ENCODE measurements at regions not wholly inside any gene's neighbourhood (a gene's known extent, or its start where the extent isn't known, plus 50 kb on each side); places are given as distances from the start of the nearest gene placed in this dataset.
"Not testable (repeated sequence)": the region's sequence is repeated elsewhere in the genome, so short reads cannot be mapped to it uniquely, and the experiment has no call there.

DNA sequence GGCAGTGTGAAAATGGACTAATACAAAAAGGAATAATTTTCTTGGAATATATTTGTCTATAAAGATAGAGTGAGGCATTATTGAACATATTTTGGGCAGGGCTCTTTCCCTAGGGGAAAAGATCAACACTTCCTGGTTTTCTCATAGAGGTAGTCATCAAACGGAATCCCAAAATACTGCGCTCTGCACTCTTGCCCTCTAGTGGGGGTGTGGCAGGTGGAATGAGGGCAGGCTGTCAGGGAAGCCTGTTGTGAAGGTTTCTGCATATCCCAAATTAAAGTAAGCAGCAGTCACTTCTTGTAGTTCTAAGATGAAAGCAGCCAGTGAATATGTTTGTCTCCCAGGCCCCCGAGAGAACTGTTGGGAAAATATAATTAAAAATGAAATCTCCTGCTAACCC, 666.8 kb upstream of the TMEM132C start:
- no peak for DNase-seq
- no peak overlapping the region for H3K27ac Mint-ChIP-seq
- H3K36me3 Mint-ChIP-seq, result no peaks in the 10 kb centered on the region
- no peaks in the 10 kb centered on the region for H3K27me3 ChIP-seq (ENCODE audit: control insufficient read depth, insufficient read depth, low read length)
- no peaks in the 10 kb centered on the region for H3K4me1 ChIP-seq (ENCODE audit: control insufficient read depth, insufficient read depth, low read length)
- no peak overlapping the region for H3K4me3 ChIP-seq (ENCODE audit: low read length)
- peaks cover 2% of the 10 kb centered on the region in 2 donors for H3K9me3 Mint-ChIP-seq
- H3K4me1 Mint-ChIP-seq, result no peaks in the 10 kb centered on the region
- no peak overlapping the region for H3K27ac ChIP-seq (ENCODE audit: low read length)
- intact Hi-C loops (cut with micrococcal nuclease), result no loop called here
- ATAC-seq, result no peak
- TF ChIP-seq, protein P1, sequence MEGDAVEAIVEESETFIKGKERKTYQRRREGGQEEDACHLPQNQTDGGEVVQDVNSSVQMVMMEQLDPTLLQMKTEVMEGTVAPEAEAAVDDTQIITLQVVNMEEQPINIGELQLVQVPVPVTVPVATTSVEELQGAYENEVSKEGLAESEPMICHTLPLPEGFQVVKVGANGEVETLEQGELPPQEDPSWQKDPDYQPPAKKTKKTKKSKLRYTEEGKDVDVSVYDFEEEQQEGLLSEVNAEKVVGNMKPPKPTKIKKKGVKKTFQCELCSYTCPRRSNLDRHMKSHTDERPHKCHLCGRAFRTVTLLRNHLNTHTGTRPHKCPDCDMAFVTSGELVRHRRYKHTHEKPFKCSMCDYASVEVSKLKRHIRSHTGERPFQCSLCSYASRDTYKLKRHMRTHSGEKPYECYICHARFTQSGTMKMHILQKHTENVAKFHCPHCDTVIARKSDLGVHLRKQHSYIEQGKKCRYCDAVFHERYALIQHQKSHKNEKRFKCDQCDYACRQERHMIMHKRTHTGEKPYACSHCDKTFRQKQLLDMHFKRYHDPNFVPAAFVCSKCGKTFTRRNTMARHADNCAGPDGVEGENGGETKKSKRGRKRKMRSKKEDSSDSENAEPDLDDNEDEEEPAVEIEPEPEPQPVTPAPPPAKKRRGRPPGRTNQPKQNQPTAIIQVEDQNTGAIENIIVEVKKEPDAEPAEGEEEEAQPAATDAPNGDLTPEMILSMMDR (IDR thresholded peaks at IDR 0.05), result no peak
- no peaks in the 10 kb centered on the region for H3K36me3 ChIP-seq (ENCODE audit: control insufficient read depth, insufficient read depth, low read length)
- 80% methylated on average over 2 of the region's 3 CpGs for WGBS (ENCODE audit: insufficient coverage)
- H3K4me3 Mint-ChIP-seq, result no peak overlapping the region
- no peaks in the 10 kb centered on the region for H3K27me3 Mint-ChIP-seq (ENCODE audit: low read depth in 2 of 2)
- no peaks in the 10 kb centered on the region for H3K9me3 ChIP-seq (ENCODE audit: control insufficient read depth, insufficient read depth, low read length)

DNA sequence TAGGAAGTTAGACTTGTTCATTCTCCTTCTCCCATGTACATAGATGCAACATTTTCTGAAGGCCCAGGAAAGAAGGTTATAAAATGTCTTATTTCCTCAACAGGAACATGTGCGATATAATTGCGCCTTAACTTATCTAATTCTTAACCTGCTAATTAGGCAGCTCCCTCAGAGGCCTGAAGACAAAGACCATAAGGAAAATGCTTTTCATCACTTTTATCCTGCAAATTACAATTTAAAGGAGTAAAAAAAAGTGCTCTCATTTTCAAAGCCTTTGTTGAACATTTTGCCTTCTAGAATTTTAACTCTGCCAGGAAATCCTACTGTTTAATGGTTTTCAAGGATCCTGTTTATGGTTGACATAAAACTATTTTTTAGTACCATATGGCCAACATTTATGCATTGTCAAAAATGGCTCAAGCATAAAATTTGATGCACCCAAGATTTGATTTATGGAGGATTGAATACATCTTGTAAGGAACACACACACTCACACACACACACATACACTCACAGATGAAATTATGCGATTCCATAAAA, 660.4 kb upstream of the TMEM132C start:
- no peak overlapping the region for H3K4me3 Mint-ChIP-seq
- peaks cover 2 to 6% of the 10 kb centered on the region in 2 donors for H3K9me3 Mint-ChIP-seq
- intact Hi-C loops (cut with micrococcal nuclease), result no loop called here
- H3K27ac Mint-ChIP-seq, result no peak overlapping the region
- no peaks in the 10 kb centered on the region for H3K27me3 Mint-ChIP-seq (ENCODE audit: low read depth in 2 of 2)
- no peaks in the 10 kb centered on the region for H3K36me3 Mint-ChIP-seq
- no peaks in the 10 kb centered on the region for H3K36me3 ChIP-seq (ENCODE audit: control insufficient read depth, insufficient read depth, low read length)
- TF ChIP-seq, protein P1 (IDR thresholded peaks at IDR 0.05), result no peak
- 100% methylated on average over 2 of the region's 3 CpGs for WGBS (ENCODE audit: insufficient coverage)
- no peak overlapping the region for H3K4me3 ChIP-seq (ENCODE audit: low read length)
- H3K4me1 Mint-ChIP-seq, result no peaks in the 10 kb centered on the region
- H3K9me3 ChIP-seq (ENCODE audit: control insufficient read depth, insufficient read depth, low read length), result peaks cover 5% of the 10 kb centered on the region
- ATAC-seq, result no peak
- H3K4me1 ChIP-seq (ENCODE audit: control insufficient read depth, insufficient read depth, low read length), result no peaks in the 10 kb centered on the region
- DNase-seq, result no peak
- H3K27me3 ChIP-seq (ENCODE audit: control insufficient read depth, insufficient read depth, low read length), result no peaks in the 10 kb centered on the region
- no peak overlapping the region for H3K27ac ChIP-seq (ENCODE audit: low read length)

DNA sequence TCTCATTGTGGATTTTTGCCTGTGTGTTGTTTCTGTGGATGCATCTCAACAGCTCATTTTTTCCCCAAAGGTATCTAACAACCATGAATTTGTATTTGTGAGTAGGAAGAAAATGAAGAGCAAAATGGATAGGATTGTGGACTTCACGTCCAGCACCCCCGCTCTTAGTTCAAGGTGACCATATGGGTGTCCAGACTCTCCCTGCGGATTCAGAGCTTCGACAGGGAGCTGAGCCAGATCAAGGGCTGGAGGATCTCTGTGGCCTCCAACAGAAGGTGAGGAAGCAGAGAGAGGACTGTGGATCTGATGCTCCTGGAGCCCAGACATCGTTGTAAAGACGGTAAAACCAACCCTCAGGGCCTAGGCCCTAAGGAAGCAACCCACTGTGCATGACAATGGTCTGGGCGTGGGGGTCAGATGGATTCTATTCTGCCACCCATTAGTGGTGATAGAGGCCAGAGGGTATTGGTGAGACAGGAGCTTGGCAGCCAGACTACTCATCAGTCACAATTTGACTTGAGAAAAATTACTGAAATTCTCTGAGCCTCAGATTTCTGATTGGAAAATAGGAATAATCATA, 659.7 kb upstream of the TMEM132C start:
- Mint-ChIP-seq H3K4me3 (no peak overlapping the region), H3K36me3 (no peaks in the 10 kb centered on the region), H3K4me1 (no peaks in the 10 kb centered on the region), H3K27me3 (ENCODE audit: low read depth in 2 of 2) (no peaks in the 10 kb centered on the region), H3K27ac (no peak overlapping the region), H3K9me3 (peaks cover 2 to 8% of the 10 kb centered on the region in 2 donors)
- no peaks in the 10 kb centered on the region for H3K4me1 ChIP-seq (ENCODE audit: control insufficient read depth, insufficient read depth, low read length)
- H3K27ac ChIP-seq (ENCODE audit: low read length), result no peak overlapping the region
- ATAC-seq (no peak), DNase-seq (no peak)
- no peaks in the 10 kb centered on the region for H3K36me3 ChIP-seq (ENCODE audit: control insufficient read depth, insufficient read depth, low read length)
- no peaks in the 10 kb centered on the region for H3K27me3 ChIP-seq (ENCODE audit: control insufficient read depth, insufficient read depth, low read length)
- TF ChIP-seq, protein P1 (IDR thresholded peaks at IDR 0.05), result no peak
- 84% methylated on average over 7 of the region's 7 CpGs for WGBS (ENCODE audit: insufficient coverage)
- H3K4me3 ChIP-seq (ENCODE audit: low read length), result no peak overlapping the region
- intact Hi-C loops (cut with micrococcal nuclease), result no loop called here
- peaks cover 8% of the 10 kb centered on the region for H3K9me3 ChIP-seq (ENCODE audit: control insufficient read depth, insufficient read depth, low read length)

DNA sequence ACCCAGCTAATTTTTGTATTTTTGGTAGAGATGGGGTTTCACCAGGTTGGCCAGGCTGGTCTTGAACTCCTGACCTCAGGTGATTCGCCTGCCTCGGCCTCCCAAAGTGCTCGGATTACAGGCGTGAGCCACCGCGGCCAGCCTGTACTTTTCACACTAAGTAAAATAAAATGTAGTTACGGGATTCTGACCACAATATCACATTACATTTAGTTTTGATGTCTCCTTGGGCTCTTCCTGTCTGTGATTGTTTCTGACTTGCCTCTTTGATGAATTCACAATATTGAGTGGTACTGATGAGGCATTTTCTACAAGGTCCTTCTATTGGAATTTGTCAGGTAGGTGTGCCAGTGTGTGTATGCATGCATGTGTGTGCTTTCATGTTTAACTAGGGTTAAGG, 658.6 kb upstream of the TMEM132C start:
- H3K27ac ChIP-seq (ENCODE audit: low read length); DNase-seq; H3K9me3 ChIP-seq (ENCODE audit: control insufficient read depth, insufficient read depth, low read length); H3K4me3 Mint-ChIP-seq; H3K4me1 Mint-ChIP-seq; H3K27me3 Mint-ChIP-seq (ENCODE audit: low read depth in 2 of 2); H3K4me1 ChIP-seq (ENCODE audit: control insufficient read depth, insufficient read depth, low read length); H3K36me3 Mint-ChIP-seq; H3K4me3 ChIP-seq (ENCODE audit: low read length); H3K27ac Mint-ChIP-seq; intact Hi-C loops (cut with micrococcal nuclease); H3K9me3 Mint-ChIP-seq; H3K36me3 ChIP-seq (ENCODE audit: control insufficient read depth, insufficient read depth, low read length); H3K27me3 ChIP-seq (ENCODE audit: control insufficient read depth, insufficient read depth, low read length); ATAC-seq: not testable (repeated sequence)
- 90% methylated on average over 7 of the region's 7 CpGs for WGBS (ENCODE audit: insufficient coverage)

Data from natural killer cell (primary cell).